SK-N-SH (cell line): ENCODE measurements at regions not wholly inside any gene's neighbourhood (a gene's known extent, or its start where the extent isn't known, plus 50 kb on each side); places are given as distances from the start of the nearest gene placed in this dataset.

ENCODE experiments used
- CTCF ChIA-PET: fragments of 300-600, 350-600 bp; formaldehyde crosslinking; extraction: SDS; loops from one replicate; lab custom pipeline; 2021; lab: Yijun Ruan, JAX
- POLR2A ChIA-PET: fragments of 350-600 bp; sonication (Branson Sonifier 250); formaldehyde crosslinking; extraction: SDS; loops from one replicate; lab custom pipeline; 2020; ENCODE audit warnings: antibody characterized with exemption, inconsistent platforms; lab: Yijun Ruan, JAX
- DNase-seq: peaks from one replicate; pipeline ENCODE4 v3.0.0; 2012
- H2AFZ ChIP-seq: fragments of 200-600 bp; sonication (generic); 2 replicates; pipeline ENCODE4 v1.8.1; 2016; ENCODE audit warnings: antibody characterized with exemption, mild to moderate bottlenecking, low read depth
- H3F3A ChIP-seq: fragments of 200-600 bp; sonication (generic); replicated peaks from 2 replicates; pipeline ENCODE3; 2016; ENCODE audit warnings: antibody characterized with exemption, mild to moderate bottlenecking; ENCODE audit not compliant: insufficient read depth
- H3K27ac ChIP-seq, 2 experiments: fragments of 200-500 bp in 1 of 2; fragments of 200-600 bp in 1 of 2; sonication (Bioruptor generic) in 1 of 2; sonication (generic), shearing (Covaris generic) in 1 of 2; 2 replicates each; pipeline versions ENCODE4 v1.5.1 to v1.6.1; 2014 to 2016; ENCODE audit warnings: low read depth in 2 of 2, inconsistent platforms in 1 of 2, low read length in 1 of 2, mild to moderate bottlenecking in 1 of 2, mixed read lengths in 1 of 2
- H3K27me3 ChIP-seq: fragments of 200-600 bp; sonication (generic), shearing (Covaris generic); 2 replicates; pipeline ENCODE4 v1.6.1; 2016; ENCODE audit warnings: mixed run types; ENCODE audit not compliant: insufficient read depth
- H3K36me3 ChIP-seq, 2 experiments: fragments of 200-500 bp in 1 of 2; fragments of 200-600 bp in 1 of 2; sonication (Bioruptor generic) in 1 of 2; sonication (generic) in 1 of 2; replicated peaks in 1 of 2; 2 replicates each; pipeline versions ENCODE3 to v1.5.1; 2014 to 2016; ENCODE audit warnings: low read length in 1 of 2, mild to moderate bottlenecking in 1 of 2; ENCODE audit not compliant: insufficient read depth in 2 of 2, control insufficient read depth in 1 of 2
- H3K4me1 ChIP-seq, 2 experiments: fragments of 200-500 bp in 1 of 2; fragments of 200-600 bp in 1 of 2; sonication (Bioruptor generic) in 1 of 2; sonication (generic), shearing (Covaris generic) in 1 of 2; 2 replicates each; pipeline versions ENCODE4 v1.5.1 to v1.6.1; 2014 to 2016; ENCODE audit warnings: low read depth in 1 of 2, low read length in 1 of 2, mixed run types in 1 of 2; ENCODE audit not compliant: insufficient read depth in 2 of 2, control insufficient read depth in 1 of 2
- H3K4me2 ChIP-seq: fragments of 200-600 bp; sonication (generic), shearing (Covaris generic); 2 replicates; pipeline ENCODE4 v1.6.1; 2017; ENCODE audit warnings: mixed run types
- H3K4me3 ChIP-seq, 2 experiments: fragments of 200-500 bp in 1 of 2; fragments of 200-600 bp in 1 of 2; sonication (Bioruptor generic) in 1 of 2; sonication (generic), shearing (Covaris generic) in 1 of 2; 2 replicates each; pipeline versions ENCODE4 v1.5.1 to v1.8.1; 2014 to 2016; ENCODE audit warnings: low read depth in 2 of 2, inconsistent platforms in 1 of 2, low read length in 1 of 2, mild to moderate bottlenecking in 1 of 2, mixed read lengths in 1 of 2, moderate library complexity in 1 of 2
- H3K79me2 ChIP-seq: fragments of 200-600 bp; sonication (generic); 2 replicates; pipeline ENCODE4 v1.8.1; 2017; ENCODE audit warnings: mild to moderate bottlenecking; ENCODE audit not compliant: insufficient read depth
- H3K9ac ChIP-seq: fragments of 200-600 bp; sonication (generic); 2 replicates; pipeline ENCODE4 v1.6.1; 2017; ENCODE audit warnings: mixed run types
- H3K9me2 ChIP-seq: fragments of 200-600 bp; sonication (generic); 2 replicates; pipeline ENCODE4 v1.6.1; 2017; ENCODE audit warnings: mixed run types
- H3K9me3 ChIP-seq: fragments of 200-600 bp; sonication (generic); 2 replicates; pipeline ENCODE4 v1.6.1; 2017; ENCODE audit warnings: mixed run types, mild to moderate bottlenecking, moderate library complexity
- H4K20me1 ChIP-seq: fragments of 200-600 bp; sonication (generic); 2 replicates; pipeline ENCODE4 v1.6.1; 2017; ENCODE audit warnings: mild to moderate bottlenecking, mixed run types; ENCODE audit not compliant: insufficient read depth
- CHD2 ChIP-seq: fragments of 150-350 bp; IDR thresholded peaks from 2 replicates; pipeline ENCODE4 v1.6.1; 2018; ENCODE audit warnings: low read length; ENCODE audit not compliant: partially characterized antibody
- ELF1 ChIP-seq: IDR thresholded peaks from 2 replicates; pipeline ENCODE4 v1.4.0; 2012
- FOSL2 ChIP-seq: IDR thresholded peaks from 2 replicates; pipeline ENCODE4 v1.4.0; 2012; ENCODE audit warnings: low read depth, mild to moderate bottlenecking, moderate library complexity, borderline replicate concordance
- FOXM1 ChIP-seq: IDR thresholded peaks from 2 replicates; pipeline ENCODE4 v1.4.0; 2012; ENCODE audit warnings: low read depth, mild to moderate bottlenecking
- MAX ChIP-seq: IDR thresholded peaks from 2 replicates; pipeline ENCODE4 v1.4.0; 2012; ENCODE audit warnings: low read depth
- RAD21 ChIP-seq: IDR thresholded peaks from 2 replicates; pipeline ENCODE4 v1.6.1; 2012; ENCODE audit warnings: mild to moderate bottlenecking, low read length
- RCOR1 ChIP-seq: fragments of 150-350 bp; IDR thresholded peaks from 2 replicates; pipeline ENCODE4 v1.6.1; 2017; ENCODE audit warnings: antibody characterized with exemption, low read length
- REST ChIP-seq: IDR thresholded peaks from 2 replicates; pipeline ENCODE4 v1.6.1; 2012; ENCODE audit warnings: mild to moderate bottlenecking, low read depth, low read length, moderate library complexity
- RFX5 ChIP-seq: IDR thresholded peaks from 2 replicates; pipeline ENCODE4 v1.6.1; 2012; ENCODE audit warnings: mild to moderate bottlenecking, improper control_type of control experiment, low read length
- TAF1 ChIP-seq: IDR thresholded peaks from 2 replicates; pipeline ENCODE4 v1.6.1; 2012; ENCODE audit warnings: low read depth, mild to moderate bottlenecking, low read length, moderate library complexity, borderline replicate concordance
- TCF12 ChIP-seq: IDR thresholded peaks from 2 replicates; pipeline ENCODE4 v1.4.0; 2012
- USF1 ChIP-seq: IDR thresholded peaks from 2 replicates; pipeline ENCODE4 v1.4.0; 2012; ENCODE audit warnings: low read depth, borderline replicate concordance
- YY1 ChIP-seq: IDR thresholded peaks from 2 replicates; pipeline ENCODE4 v1.4.0; 2012; ENCODE audit warnings: low read depth, mild to moderate bottlenecking
- whole genome bisulfite sequencing: methylation state at CpG from one replicate; pipeline ENCODE4 v1.1.6; 2017; ENCODE audit warnings: low lambda C conversion rate; 5-methylcytosine and 5-hydroxymethylcytosine counted together
- TF ChIP-seq, protein P1 (sequence below): fragments of 200-600 bp; sonication (generic); IDR thresholded peaks from 2 replicates; pipeline ENCODE4 v1.6.1; 2017; ENCODE audit warnings: antibody characterized with exemption, mild to moderate bottlenecking, moderate library complexity

DNA sequence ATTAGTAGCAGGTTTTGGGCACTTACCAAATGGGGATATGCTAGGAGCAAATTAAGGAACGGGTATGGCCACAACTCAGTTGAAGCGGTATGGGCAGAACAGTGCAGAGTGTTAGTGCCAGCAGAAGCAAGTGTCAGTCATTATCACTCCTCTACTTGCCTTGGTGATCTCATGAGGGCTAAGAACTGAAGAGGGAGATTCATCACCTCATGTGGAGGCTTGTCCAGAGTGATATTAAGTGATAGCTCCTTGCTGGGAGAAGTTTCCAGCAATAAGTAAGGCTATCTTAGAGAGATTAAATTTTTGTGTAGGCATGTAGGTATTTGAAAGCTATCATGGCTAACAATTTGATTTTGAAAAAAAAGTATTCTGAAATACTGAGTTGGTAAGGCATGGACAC lies 615.4 kb upstream of the SMIM31 start:
- no peak overlapping the region for H3K4me2 ChIP-seq
- H4K20me1 ChIP-seq: no peaks in the 10 kb centered on the region
- TF ChIP-seq RFX5 (no peak), TCF12 (no peak), CHD2 (no peak), USF1 (no peak), MAX (no peak), TAF1 (no peak), RCOR1 (no peak)
- TF ChIP-seq, protein P1, sequence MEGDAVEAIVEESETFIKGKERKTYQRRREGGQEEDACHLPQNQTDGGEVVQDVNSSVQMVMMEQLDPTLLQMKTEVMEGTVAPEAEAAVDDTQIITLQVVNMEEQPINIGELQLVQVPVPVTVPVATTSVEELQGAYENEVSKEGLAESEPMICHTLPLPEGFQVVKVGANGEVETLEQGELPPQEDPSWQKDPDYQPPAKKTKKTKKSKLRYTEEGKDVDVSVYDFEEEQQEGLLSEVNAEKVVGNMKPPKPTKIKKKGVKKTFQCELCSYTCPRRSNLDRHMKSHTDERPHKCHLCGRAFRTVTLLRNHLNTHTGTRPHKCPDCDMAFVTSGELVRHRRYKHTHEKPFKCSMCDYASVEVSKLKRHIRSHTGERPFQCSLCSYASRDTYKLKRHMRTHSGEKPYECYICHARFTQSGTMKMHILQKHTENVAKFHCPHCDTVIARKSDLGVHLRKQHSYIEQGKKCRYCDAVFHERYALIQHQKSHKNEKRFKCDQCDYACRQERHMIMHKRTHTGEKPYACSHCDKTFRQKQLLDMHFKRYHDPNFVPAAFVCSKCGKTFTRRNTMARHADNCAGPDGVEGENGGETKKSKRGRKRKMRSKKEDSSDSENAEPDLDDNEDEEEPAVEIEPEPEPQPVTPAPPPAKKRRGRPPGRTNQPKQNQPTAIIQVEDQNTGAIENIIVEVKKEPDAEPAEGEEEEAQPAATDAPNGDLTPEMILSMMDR: no peak
- H3K4me3 ChIP-seq: no peak overlapping the region
- no peaks in the 10 kb centered on the region for H3K79me2 ChIP-seq
- H3K9me3 ChIP-seq: no peaks in the 10 kb centered on the region
- no peak overlapping the region for H3K9ac ChIP-seq
- DNase-seq: no peak
- H3K27ac ChIP-seq: no peak overlapping the region
- no peaks in the 10 kb centered on the region for H3F3A ChIP-seq
- 14% methylated on average over 2 of the region's 2 CpGs for WGBS
- H3K9me2 ChIP-seq: no peaks in the 10 kb centered on the region
- H3K36me3 ChIP-seq: no peaks in the 10 kb centered on the region
- H3K27me3 ChIP-seq: no peaks in the 10 kb centered on the region
- H3K4me1 ChIP-seq: peaks cover 0 to 4% of the 10 kb centered on the region in 2 experiments; a peak in 1 of 4 replicates
- no peak overlapping the region for H2AFZ ChIP-seq
- POLR2A ChIA-PET: no interaction called here
- CTCF ChIA-PET: interaction anchor here (0.7 kb wide), 1 partner anchor 330 kb away, joined by 3 read pairs; no protein-coding TSS in a partner anchor

- TF ChIP-seq ELF1: no peak
- no peak for TF ChIP-seq FOXM1
- TF ChIP-seq RCOR1: no peak
- no peak for TF ChIP-seq FOSL2
- no peak for TF ChIP-seq RFX5
- TF ChIP-seq YY1: no peak
- TF ChIP-seq, protein P1: no peak
- TF ChIP-seq TAF1: no peak
- TF ChIP-seq CHD2: no peak
- TF ChIP-seq REST: no peak
- no peak for TF ChIP-seq RAD21
- Histone ChIP-seq H3K9ac (no peak overlapping the region), H3K4me3 (no peak overlapping the region), H3F3A (no peaks in the 10 kb centered on the region), H3K4me2 (no peak overlapping the region), H3K27me3 (no peaks in the 10 kb centered on the region), H3K4me1 (peaks cover 0 to 4% of the 10 kb centered on the region in 2 experiments; a peak in 1 of 4 replicates), H3K9me3 (no peaks in the 10 kb centered on the region), H3K27ac (no peak overlapping the region), H3K36me3 (no peaks in the 10 kb centered on the region), H3K79me2 (no peaks in the 10 kb centered on the region), H3K9me2 (no peaks in the 10 kb centered on the region), H4K20me1 (no peaks in the 10 kb centered on the region), H2AFZ (no peak overlapping the region)
- DNase-seq: no peak
- 30% methylated on average over 1 of the region's 1 CpG for WGBS
- POLR2A ChIA-PET: no interaction called here
- CTCF ChIA-PET: no interaction called here
These were observed 614.6 kb upstream of the SMIM31 start for GRCh38 chr4:164139291-164139690.
